Neural cell (in vitro differentiated cells): ENCODE measurements at regions not wholly inside any gene's neighbourhood (a gene's known extent, or its start where the extent isn't known, plus 50 kb on each side); places are given as distances from the start of the nearest gene placed in this dataset.

ENCODE experiments used
- CTCF ChIP-seq: fragments of 450-650 bp; IDR thresholded peaks from 2 replicates; pipeline ENCODE4 v1.5.1; 2014; ENCODE audit warnings: antibody characterized with exemption, mild to moderate bottlenecking, moderate library complexity; ENCODE audit not compliant: poor library complexity, severe bottlenecking
- EP300 ChIP-seq: fragments of 450-650 bp; conservative IDR thresholded peaks from 2 replicates; pipeline ENCODE4 v1.6.1; 2014; ENCODE audit warnings: antibody characterized with exemption, mild to moderate bottlenecking, moderate library complexity; ENCODE audit not compliant: poor library complexity, severe bottlenecking
- EZH2 ChIP-seq: fragments of 200-600, 300-800 bp; shearing (Covaris generic), sonication (generic); IDR thresholded peaks from 2 replicates; pipeline ENCODE4 v1.6.1; 2014; ENCODE audit warnings: antibody characterized with exemption, low read length, borderline replicate concordance, mild to moderate bottlenecking; ENCODE audit not compliant: insufficient read depth, poor library complexity, severe bottlenecking
- MXI1 ChIP-seq: fragments of 450-650 bp; conservative IDR thresholded peaks from 2 replicates; pipeline ENCODE4 v1.6.1; 2014; ENCODE audit warnings: antibody characterized with exemption, mild to moderate bottlenecking; ENCODE audit not compliant: poor library complexity, severe bottlenecking
- POLR2AphosphoS5 ChIP-seq: IDR thresholded peaks from 2 replicates; pipeline ENCODE4 v1.6.1; 2012
- RAD21 ChIP-seq: fragments of 450-650 bp; conservative IDR thresholded peaks from 2 replicates; pipeline ENCODE4 v1.6.1; 2014; ENCODE audit warnings: antibody characterized with exemption, mild to moderate bottlenecking, moderate library complexity
- SMC3 ChIP-seq: fragments of 450-650 bp; conservative IDR thresholded peaks from 2 replicates; pipeline ENCODE4 v1.6.1; 2014; ENCODE audit warnings: antibody characterized with exemption, mild to moderate bottlenecking, moderate library complexity; ENCODE audit not compliant: poor library complexity
- TAF1 ChIP-seq: IDR thresholded peaks from 2 replicates; pipeline ENCODE4 v1.6.1; 2012; ENCODE audit warnings: low read depth
- TF ChIP-seq, protein P1 (sequence below): IDR thresholded peaks from 2 replicates; pipeline ENCODE4 v1.6.1; 2012; ENCODE audit warnings: borderline replicate concordance

- TF ChIP-seq CTCF (no peak), RAD21 (no peak), SMC3 (no peak), EZH2 (no peak), EP300 (no peak), MXI1 (no peak), POLR2AphosphoS5 (no peak), TAF1 (no peak)
- TF ChIP-seq, protein P1, sequence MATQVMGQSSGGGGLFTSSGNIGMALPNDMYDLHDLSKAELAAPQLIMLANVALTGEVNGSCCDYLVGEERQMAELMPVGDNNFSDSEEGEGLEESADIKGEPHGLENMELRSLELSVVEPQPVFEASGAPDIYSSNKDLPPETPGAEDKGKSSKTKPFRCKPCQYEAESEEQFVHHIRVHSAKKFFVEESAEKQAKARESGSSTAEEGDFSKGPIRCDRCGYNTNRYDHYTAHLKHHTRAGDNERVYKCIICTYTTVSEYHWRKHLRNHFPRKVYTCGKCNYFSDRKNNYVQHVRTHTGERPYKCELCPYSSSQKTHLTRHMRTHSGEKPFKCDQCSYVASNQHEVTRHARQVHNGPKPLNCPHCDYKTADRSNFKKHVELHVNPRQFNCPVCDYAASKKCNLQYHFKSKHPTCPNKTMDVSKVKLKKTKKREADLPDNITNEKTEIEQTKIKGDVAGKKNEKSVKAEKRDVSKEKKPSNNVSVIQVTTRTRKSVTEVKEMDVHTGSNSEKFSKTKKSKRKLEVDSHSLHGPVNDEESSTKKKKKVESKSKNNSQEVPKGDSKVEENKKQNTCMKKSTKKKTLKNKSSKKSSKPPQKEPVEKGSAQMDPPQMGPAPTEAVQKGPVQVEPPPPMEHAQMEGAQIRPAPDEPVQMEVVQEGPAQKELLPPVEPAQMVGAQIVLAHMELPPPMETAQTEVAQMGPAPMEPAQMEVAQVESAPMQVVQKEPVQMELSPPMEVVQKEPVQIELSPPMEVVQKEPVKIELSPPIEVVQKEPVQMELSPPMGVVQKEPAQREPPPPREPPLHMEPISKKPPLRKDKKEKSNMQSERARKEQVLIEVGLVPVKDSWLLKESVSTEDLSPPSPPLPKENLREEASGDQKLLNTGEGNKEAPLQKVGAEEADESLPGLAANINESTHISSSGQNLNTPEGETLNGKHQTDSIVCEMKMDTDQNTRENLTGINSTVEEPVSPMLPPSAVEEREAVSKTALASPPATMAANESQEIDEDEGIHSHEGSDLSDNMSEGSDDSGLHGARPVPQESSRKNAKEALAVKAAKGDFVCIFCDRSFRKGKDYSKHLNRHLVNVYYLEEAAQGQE: no peak
These were observed 85.1 kb upstream of the AP1S2 start for GRCh38 chrX:15939737-15940136.
